Left ventricle myocardium inferior (tissue), 1 donor: ENCODE measurements at regions not wholly inside any gene's neighbourhood (a gene's known extent, or its start where the extent isn't known, plus 50 kb on each side); places are given as distances from the start of the nearest gene placed in this dataset.

Source experiments
- DNase-seq: peaks from one replicate; pipeline ENCODE4 v3.0.0-alpha.2; 2020
- H3K27ac ChIP-seq: fragments of 200-600 bp; replicated peaks from 2 replicates; pipeline ENCODE4 v1.8.0; 2021
- H3K27me3 ChIP-seq: fragments of 200-600 bp; 2 replicates; pipeline ENCODE4 v1.8.0; 2021; ENCODE audit warnings: low read depth
- H3K36me3 ChIP-seq: fragments of 200-600 bp; 2 replicates; pipeline ENCODE4 v1.8.0; 2021
- H3K4me1 ChIP-seq: fragments of 200-600 bp; 2 replicates; pipeline ENCODE4 v1.8.0; 2021
- H3K4me3 ChIP-seq: fragments of 200-600 bp; 2 replicates; pipeline ENCODE4 v1.8.0; 2021; ENCODE audit warnings: mild to moderate bottlenecking, moderate library complexity
- H3K9me3 ChIP-seq: fragments of 200-600 bp; replicated peaks from 2 replicates; pipeline ENCODE4 v1.8.0; 2021
- CTCF ChIP-seq: fragments of 200-600 bp; IDR thresholded peaks from 2 replicates; pipeline ENCODE4 v1.8.0; 2021; ENCODE audit warnings: antibody characterized with exemption, mild to moderate bottlenecking, borderline replicate concordance
- intact Hi-C: fragments of 100-400 bp; cut with micrococcal nuclease; formaldehyde crosslinking; loops from one replicate; pipeline ENCODE4 v1.11.0; 2022
- donor health status: DM: no; HTN: yes; CAD: no; lungs with severe emphysema.

GRCh38 chr2:8102470-8102869 is 579.4 kb upstream of the ID2 start:
- no peak for DNase-seq
- no peak for TF ChIP-seq CTCF
- intact Hi-C loops, result no loop called here
- Histone ChIP-seq H3K27ac (no peak overlapping the region), H3K9me3 (no peaks in the 10 kb centered on the region), H3K4me1 (no peaks in the 10 kb centered on the region), H3K27me3 (no peaks in the 10 kb centered on the region), H3K36me3 (no peaks in the 10 kb centered on the region), H3K4me3 (no peak overlapping the region)

- intact Hi-C loops, result no loop called here
- TF ChIP-seq CTCF, result no peak
- H3K27ac ChIP-seq, result no peak overlapping the region
- H3K36me3 ChIP-seq, result no peaks in the 10 kb centered on the region
- no peaks in the 10 kb centered on the region for H3K27me3 ChIP-seq
- DNase-seq, result no peak
- no peak overlapping the region for H3K4me3 ChIP-seq
- H3K9me3 ChIP-seq, result no peaks in the 10 kb centered on the region
- H3K4me1 ChIP-seq, result no peaks in the 10 kb centered on the region
These were observed 578.7 kb upstream of the ID2 start for GRCh38 chr2:8103085-8103708.

GRCh38 chr2:8107150-8107549 is 574.7 kb upstream of the ID2 start:
- intact Hi-C loops, result no loop called here
- Histone ChIP-seq H3K4me1 (no peaks in the 10 kb centered on the region), H3K36me3 (no peaks in the 10 kb centered on the region), H3K27ac (no peak overlapping the region), H3K27me3 (no peaks in the 10 kb centered on the region), H3K4me3 (no peak overlapping the region), H3K9me3 (no peaks in the 10 kb centered on the region)
- DNase-seq, result no peak
- TF ChIP-seq CTCF, result no peak

- Histone ChIP-seq H3K9me3 (no peaks in the 10 kb centered on the region), H3K4me3 (no peak overlapping the region), H3K36me3 (no peaks in the 10 kb centered on the region), H3K4me1 (no peaks in the 10 kb centered on the region), H3K27ac (no peak overlapping the region), H3K27me3 (no peaks in the 10 kb centered on the region)
- no peak for TF ChIP-seq CTCF
- DNase-seq, result no peak
- intact Hi-C loops, result no loop called here
These were observed 574.1 kb upstream of the ID2 start for GRCh38 chr2:8107621-8108378.

GRCh38 chr2:8110716-8111115 is 571.1 kb upstream of the ID2 start:
- no peak overlapping the region for H3K27ac ChIP-seq
- H3K27me3 ChIP-seq, result no peaks in the 10 kb centered on the region
- no peak for DNase-seq
- no peaks in the 10 kb centered on the region for H3K4me1 ChIP-seq
- intact Hi-C loops, result no loop called here
- TF ChIP-seq CTCF, result no peak
- H3K36me3 ChIP-seq, result no peaks in the 10 kb centered on the region
- H3K9me3 ChIP-seq, result no peaks in the 10 kb centered on the region
- no peak overlapping the region for H3K4me3 ChIP-seq
